ENCODE measurements at regions not wholly inside any gene's neighbourhood (a gene's known extent, or its start where the extent isn't known, plus 50 kb on each side); places are given as distances from the start of the nearest gene placed in this dataset.

GRCh38 chr13:32941368-32941767 lies 74.9 kb upstream of the KL start:
- no peak overlapping the region for H3K4me3 ChIP-seq (ENCODE audit: low read depth, low read length)
- TF ChIP-seq CTCF (IDR thresholded peaks at IDR 0.05; ENCODE audit: insufficient read depth, low read depth, low read length, missing control alignments) = no peak
- DNase-seq (ENCODE audit: low read depth) = peak; percentile 24

- no peak overlapping the region for H3K4me3 ChIP-seq (ENCODE audit: low read depth, low read length)
- no peak for DNase-seq (ENCODE audit: low read depth)
- TF ChIP-seq CTCF (IDR thresholded peaks at IDR 0.05; ENCODE audit: insufficient read depth, low read depth, low read length, missing control alignments) = no peak
Observed at GRCh38 chr13:32946558-32946957, 69.7 kb upstream of the KL start.

- DNase-seq (ENCODE audit: low read depth) = no peak
- TF ChIP-seq CTCF (IDR thresholded peaks at IDR 0.05; ENCODE audit: insufficient read depth, low read depth, low read length, missing control alignments) = no peak
- H3K4me3 ChIP-seq (ENCODE audit: low read depth, low read length) = no peak overlapping the region
Observed at GRCh38 chr13:32947411-32948276, 68.6 kb upstream of the KL start.

GRCh38 chr13:32949820-32950219 lies 66.4 kb upstream of the KL start:
- DNase-seq (ENCODE audit: low read depth) = no peak
- H3K4me3 ChIP-seq (ENCODE audit: low read depth, low read length) = no peak overlapping the region
- TF ChIP-seq CTCF (IDR thresholded peaks at IDR 0.05; ENCODE audit: insufficient read depth, low read depth, low read length, missing control alignments) = no peak

GRCh38 chr13:32951580-32951979 lies 64.6 kb upstream of the KL start:
- DNase-seq (ENCODE audit: low read depth) = no peak
- no peak for TF ChIP-seq CTCF (IDR thresholded peaks at IDR 0.05; ENCODE audit: insufficient read depth, low read depth, low read length, missing control alignments)
- no peak overlapping the region for H3K4me3 ChIP-seq (ENCODE audit: low read depth, low read length)

- no peak overlapping the region for H3K4me3 ChIP-seq (ENCODE audit: low read depth, low read length)
- no peak for TF ChIP-seq CTCF (IDR thresholded peaks at IDR 0.05; ENCODE audit: insufficient read depth, low read depth, low read length, missing control alignments)
- no peak for DNase-seq (ENCODE audit: low read depth)
Observed at GRCh38 chr13:32955881-32956594, 60.2 kb upstream of the KL start.
